ENCODE measurements at regions not wholly inside any gene's neighbourhood (a gene's known extent, or its start where the extent isn't known, plus 50 kb on each side); places are given as distances from the start of the nearest gene placed in this dataset.

- TF ChIP-seq CTCF (IDR thresholded peaks at IDR 0.05; ENCODE audit: control insufficient read depth, extremely low read depth, insufficient read depth): no peak
- H3K4me3 ChIP-seq (ENCODE audit: low read depth, low read length): no peak overlapping the region
- no peak for DNase-seq (ENCODE audit: low read depth)
Observed at GRCh38 chrX:125497667-125498066, 178.0 kb downstream of the TEX13C start.

GRCh38 chrX:125503769-125504168, 184.1 kb downstream of the TEX13C start:
- H3K4me3 ChIP-seq (ENCODE audit: low read depth, low read length): no peak overlapping the region
- no peak for TF ChIP-seq CTCF (IDR thresholded peaks at IDR 0.05; ENCODE audit: control insufficient read depth, extremely low read depth, insufficient read depth)
- DNase-seq (ENCODE audit: low read depth): no peak

GRCh38 chrX:125505207-125505606, 185.5 kb downstream of the TEX13C start:
- DNase-seq (ENCODE audit: low read depth): no peak
- no peak overlapping the region for H3K4me3 ChIP-seq (ENCODE audit: low read depth, low read length)
- TF ChIP-seq CTCF (IDR thresholded peaks at IDR 0.05; ENCODE audit: control insufficient read depth, extremely low read depth, insufficient read depth): no peak

GRCh38 chrX:125507119-125507518, 187.4 kb downstream of the TEX13C start:
- no peak overlapping the region for H3K4me3 ChIP-seq (ENCODE audit: low read depth, low read length)
- DNase-seq (ENCODE audit: low read depth): no peak
- TF ChIP-seq CTCF (IDR thresholded peaks at IDR 0.05; ENCODE audit: control insufficient read depth, extremely low read depth, insufficient read depth): no peak

GRCh38 chrX:125520029-125520428, 200.4 kb downstream of the TEX13C start:
- TF ChIP-seq CTCF (IDR thresholded peaks at IDR 0.05; ENCODE audit: control insufficient read depth, extremely low read depth, insufficient read depth): no peak
- DNase-seq (ENCODE audit: low read depth): no peak
- no peak overlapping the region for H3K4me3 ChIP-seq (ENCODE audit: low read depth, low read length)

- TF ChIP-seq CTCF (IDR thresholded peaks at IDR 0.05; ENCODE audit: control insufficient read depth, extremely low read depth, insufficient read depth): no peak
- no peak for DNase-seq (ENCODE audit: low read depth)
- H3K4me3 ChIP-seq (ENCODE audit: low read depth, low read length): no peak overlapping the region
Observed at GRCh38 chrX:125522752-125523151, 203.1 kb downstream of the TEX13C start.

- DNase-seq (ENCODE audit: low read depth): no peak
- H3K4me3 ChIP-seq (ENCODE audit: low read depth, low read length): no peak overlapping the region
- TF ChIP-seq CTCF (IDR thresholded peaks at IDR 0.05; ENCODE audit: control insufficient read depth, extremely low read depth, insufficient read depth): no peak
Observed at GRCh38 chrX:125532411-125533089, 212.9 kb downstream of the TEX13C start.

All from LNCaP clone FGC (cell line).